HepG2 (cell line): ENCODE measurements at regions not wholly inside any gene's neighbourhood (a gene's known extent, or its start where the extent isn't known, plus 50 kb on each side); places are given as distances from the start of the nearest gene placed in this dataset.

Source experiments
- AGO1 ChIP-seq: fragments of 200-400 bp; formaldehyde crosslinking; IDR thresholded peaks from 2 replicates; pipeline ENCODE4 v1.6.1; 2017; ENCODE audit warnings: mild to moderate bottlenecking, low read depth, low read length, moderate library complexity; ENCODE audit not compliant: poor library complexity, severe bottlenecking
- ARID2 ChIP-seq: sonication (generic); formaldehyde crosslinking; IDR thresholded peaks from 2 replicates; pipeline ENCODE4 v1.8.1; 2022; ENCODE audit warnings: mild to moderate bottlenecking, missing genetic modification reagents, borderline replicate concordance
- KLF12 ChIP-seq: sonication (generic); formaldehyde crosslinking; IDR thresholded peaks from 2 replicates; pipeline ENCODE4 v1.4.0; 2020; ENCODE audit warnings: missing genetic modification reagents, borderline replicate concordance
- NFAT5 ChIP-seq: sonication (generic); formaldehyde crosslinking; IDR thresholded peaks from 2 replicates; pipeline ENCODE4 v1.4.0; 2020; ENCODE audit warnings: missing genetic modification reagents
- NPAS2 ChIP-seq: sonication (generic); formaldehyde crosslinking; IDR thresholded peaks from 2 replicates; pipeline ENCODE4 v1.8.0; 2022; ENCODE audit warnings: mild to moderate bottlenecking, missing genetic modification reagents, borderline replicate concordance
- PCBP1 ChIP-seq: fragments of 200-400 bp; formaldehyde crosslinking; IDR thresholded peaks from 2 replicates; pipeline ENCODE4 v1.6.1; 2017; ENCODE audit warnings: mild to moderate bottlenecking, low read depth, low read length, borderline replicate concordance
- RARG ChIP-seq: sonication (generic); formaldehyde crosslinking; IDR thresholded peaks from 2 replicates; pipeline ENCODE4 v1.4.0; 2020; ENCODE audit warnings: low read depth, mild to moderate bottlenecking, missing genetic modification reagents
- TBX3 ChIP-seq: fragments of 450-650 bp; IDR thresholded peaks from 2 replicates; pipeline ENCODE4 v1.6.1; 2017; ENCODE audit warnings: antibody characterized with exemption, mild to moderate bottlenecking, inconsistent platforms, borderline replicate concordance
- ZC3H13 ChIP-seq: sonication (generic); formaldehyde crosslinking; IDR thresholded peaks from 2 replicates; pipeline ENCODE4 v1.8.1; 2023; ENCODE audit warnings: mild to moderate bottlenecking, missing genetic modification reagents, moderate library complexity
- ZFP91 ChIP-seq: sonication (generic); formaldehyde crosslinking; IDR thresholded peaks from 2 replicates; pipeline ENCODE4 v1.9.0; 2022; ENCODE audit warnings: missing genetic modification reagents, mild to moderate bottlenecking, borderline replicate concordance
- ZNF121 ChIP-seq: sonication (generic); formaldehyde crosslinking; IDR thresholded peaks from 2 replicates; pipeline ENCODE4 v1.5.0; 2020; ENCODE audit warnings: mild to moderate bottlenecking, missing genetic modification reagents
- ZNF180 ChIP-seq: sonication (generic); formaldehyde crosslinking; IDR thresholded peaks from 2 replicates; pipeline ENCODE4 v1.4.0; 2020; ENCODE audit warnings: low read depth, missing genetic modification reagents, borderline replicate concordance
- ZNF282 ChIP-seq: fragments of 450-650 bp; IDR thresholded peaks from 2 replicates; pipeline ENCODE4 v1.6.1; 2018; ENCODE audit not compliant: partially characterized antibody
- ZNF318 ChIP-seq: sonication (generic); formaldehyde crosslinking; IDR thresholded peaks from 2 replicates; pipeline ENCODE4 v1.4.0; 2020; ENCODE audit warnings: mild to moderate bottlenecking, missing genetic modification reagents

GRCh38 chr6:137353842-137354397, 134.7 kb upstream of the IFNGR1 start (continued):
- no peak for TF ChIP-seq NPAS2 (CRISPR knock-in tag)
- TF ChIP-seq RARG = no peak
- TF ChIP-seq ZFP91 = peak; percentile 54; the same call in 1 of the 2 replicates
- TF ChIP-seq ZC3H13 = no peak
- TF ChIP-seq ZNF121 (CRISPR knock-in tag) = peak; percentile 71
- no peak for TF ChIP-seq ZNF180 (CRISPR knock-in tag)
- no peak for TF ChIP-seq ZNF282
- 0 out of 2 replicates have a peak, but pooled peaks have one; percentile 36 for TF ChIP-seq ZNF318 (CRISPR knock-in tag)
- TF ChIP-seq PCBP1 = no peak
- TF ChIP-seq ARID2 (CRISPR knock-in tag) = no peak
- TF ChIP-seq TBX3 = peak; percentile 90; the same call in 1 of the 2 replicates
- peak; percentile 42; the same call in 1 of the 2 replicates for TF ChIP-seq NFAT5
- TF ChIP-seq AGO1 = no peak
- TF ChIP-seq KLF12 = 0 out of 2 replicates have a peak, but pooled peaks have one; percentile 41
